ENCODE measurements at regions not wholly inside any gene's neighbourhood (a gene's known extent, or its start where the extent isn't known, plus 50 kb on each side); places are given as distances from the start of the nearest gene placed in this dataset.

GRCh38 chr4:28744066-28744465 is 1883.4 kb downstream of the STIM2 start:
- Histone ChIP-seq H3K27me3 (no peaks in the 10 kb centered on the region), H3K4me3 (no peak overlapping the region), H3K4me1 (no peaks in the 10 kb centered on the region), H3K36me3 (no peaks in the 10 kb centered on the region), H3K27ac (no peak overlapping the region), H3K9me3 (no peaks in the 10 kb centered on the region)
- TF ChIP-seq POLR2A (IDR thresholded peaks at IDR 0.05): no peak
- TF ChIP-seq POLR2AphosphoS5 (IDR thresholded peaks at IDR 0.05): no peak
- TF ChIP-seq CTCF (IDR thresholded peaks at IDR 0.05): no peak
- no peak for DNase-seq (ENCODE audit: low spot score in 2 of 2)
- intact Hi-C loops (cut with DNase I; ENCODE audit: low total_unique reads): no loop called here

GRCh38 chr4:28754376-28754775 is 1893.7 kb downstream of the STIM2 start:
- no peak for DNase-seq (ENCODE audit: low spot score in 2 of 2)
- Histone ChIP-seq H3K9me3 (no peaks in the 10 kb centered on the region), H3K36me3 (no peaks in the 10 kb centered on the region), H3K27me3 (no peaks in the 10 kb centered on the region), H3K4me1 (no peaks in the 10 kb centered on the region), H3K4me3 (no peak overlapping the region), H3K27ac (no peak overlapping the region)
- intact Hi-C loops (cut with DNase I; ENCODE audit: low total_unique reads): no loop called here
- TF ChIP-seq CTCF (IDR thresholded peaks at IDR 0.05) (no peak), POLR2A (IDR thresholded peaks at IDR 0.05) (no peak), POLR2AphosphoS5 (IDR thresholded peaks at IDR 0.05) (no peak)

- no peak for DNase-seq (ENCODE audit: low spot score in 2 of 2)
- no peak overlapping the region for H3K27ac ChIP-seq
- no peaks in the 10 kb centered on the region for H3K36me3 ChIP-seq
- intact Hi-C loops (cut with DNase I; ENCODE audit: low total_unique reads): no loop called here
- TF ChIP-seq POLR2A (IDR thresholded peaks at IDR 0.05) (no peak), POLR2AphosphoS5 (IDR thresholded peaks at IDR 0.05) (no peak), CTCF (IDR thresholded peaks at IDR 0.05) (no peak)
- H3K27me3 ChIP-seq: no peaks in the 10 kb centered on the region
- H3K4me3 ChIP-seq: no peak overlapping the region
- H3K9me3 ChIP-seq: no peaks in the 10 kb centered on the region
- no peaks in the 10 kb centered on the region for H3K4me1 ChIP-seq
Observed at GRCh38 chr4:28755081-28755480, 1894.4 kb downstream of the STIM2 start.

GRCh38 chr4:28759064-28759463 is 1898.4 kb downstream of the STIM2 start:
- Histone ChIP-seq H3K27me3 (no peaks in the 10 kb centered on the region), H3K9me3 (no peaks in the 10 kb centered on the region), H3K4me3 (no peak overlapping the region), H3K27ac (no peak overlapping the region), H3K36me3 (no peaks in the 10 kb centered on the region), H3K4me1 (no peaks in the 10 kb centered on the region)
- DNase-seq (ENCODE audit: low spot score in 2 of 2): no peak
- TF ChIP-seq CTCF (IDR thresholded peaks at IDR 0.05): no peak
- no peak for TF ChIP-seq POLR2A (IDR thresholded peaks at IDR 0.05)
- TF ChIP-seq POLR2AphosphoS5 (IDR thresholded peaks at IDR 0.05): no peak
- intact Hi-C loops (cut with DNase I; ENCODE audit: low total_unique reads): no loop called here

GRCh38 chr4:28760003-28760402 is 1899.4 kb downstream of the STIM2 start:
- H3K27me3 ChIP-seq: no peaks in the 10 kb centered on the region
- no peaks in the 10 kb centered on the region for H3K36me3 ChIP-seq
- no peaks in the 10 kb centered on the region for H3K9me3 ChIP-seq
- H3K4me1 ChIP-seq: no peaks in the 10 kb centered on the region
- DNase-seq (ENCODE audit: low spot score in 2 of 2): no peak
- TF ChIP-seq POLR2A (IDR thresholded peaks at IDR 0.05) (no peak), CTCF (IDR thresholded peaks at IDR 0.05) (no peak), POLR2AphosphoS5 (IDR thresholded peaks at IDR 0.05) (no peak)
- H3K4me3 ChIP-seq: no peak overlapping the region
- no peak overlapping the region for H3K27ac ChIP-seq
- intact Hi-C loops (cut with DNase I; ENCODE audit: low total_unique reads): no loop called here
